ENCODE measurements at regions not wholly inside any gene's neighbourhood (a gene's known extent, or its start where the extent isn't known, plus 50 kb on each side); places are given as distances from the start of the nearest gene placed in this dataset.
"Not testable (repeated sequence)": the region's sequence is repeated elsewhere in the genome, so short reads cannot be mapped to it uniquely, and the experiment has no call there.

DNA sequence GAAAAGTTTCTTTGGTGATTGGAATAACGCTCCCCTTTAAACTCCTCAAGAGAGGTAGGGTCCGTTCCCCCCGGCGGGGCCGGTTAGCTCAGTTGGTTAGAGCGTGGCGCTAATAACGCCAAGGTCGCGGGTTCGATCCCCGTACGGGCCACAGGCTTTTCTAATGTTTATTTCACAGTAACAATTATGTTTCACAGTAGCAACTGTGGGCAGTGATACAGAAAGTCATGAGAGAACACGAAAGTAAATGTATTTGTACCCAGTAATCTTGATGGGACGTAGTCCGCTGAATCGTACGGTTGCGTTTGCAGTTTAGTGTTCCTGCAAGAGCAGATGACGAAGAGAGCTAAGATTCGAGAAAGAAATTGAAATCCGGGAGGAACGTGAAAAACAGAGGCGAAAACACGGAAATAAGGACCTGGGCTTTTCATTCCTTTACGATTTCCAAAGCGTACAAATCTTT lies 505.5 kb downstream of the PRIM2 start:
- Histone ChIP-seq H3K9me3 (replicated peaks in 1 of 2; ENCODE audit: control insufficient read depth in 1 of 2, insufficient read depth in 1 of 2, low read length in 2 of 2) (peaks cover 0 to 9% of the 10 kb centered on the region in 2 donors), H3K4me3 (replicated peaks in 1 of 3; ENCODE audit: low read depth in 2 of 3, low read length in 3 of 3) (no peak overlapping the region), H3K79me2 (ENCODE audit: insufficient read depth, low read length) (no peaks in the 10 kb centered on the region), H3K36me3 (replicated peaks in 1 of 2; ENCODE audit: control insufficient read depth in 1 of 2, insufficient read depth in 2 of 2, low read length in 2 of 2) (no peaks in the 10 kb centered on the region), H3K27ac (ENCODE audit: low read depth in 1 of 2, low read length in 2 of 2) (no peak overlapping the region), H4K20me1 (ENCODE audit: insufficient read depth, low read length) (no peaks in the 10 kb centered on the region), H2AFZ (ENCODE audit: insufficient read depth, low read depth, low read length, poor library complexity, severe bottlenecking) (no peak overlapping the region), H3K9ac (ENCODE audit: insufficient read depth, low read length, poor library complexity, severe bottlenecking) (no peak overlapping the region), H3K4me2 (replicated peaks; ENCODE audit: extremely low read depth, low read length, poor library complexity, severe bottlenecking) (no peak overlapping the region), H3K27me3 (ENCODE audit: control insufficient read depth in 2 of 2, insufficient read depth in 2 of 2, low read length in 2 of 2) (peaks cover 9 to 16% of the 10 kb centered on the region in 2 donors), H3K4me1 (ENCODE audit: control insufficient read depth in 1 of 2, insufficient read depth in 2 of 2, low read length in 2 of 2) (no peaks in the 10 kb centered on the region)
- 25% methylated on average over 12 of the region's 27 CpGs for WGBS (ENCODE audit: insufficient coverage)
- peaks cover 2 to 4% of the 10 kb centered on the region in 2 donors for H3K36me3 Mint-ChIP-seq
- H3K27ac Mint-ChIP-seq, result no peak overlapping the region
- no peak for DNase-seq
- H3K4me3 Mint-ChIP-seq, result peak overlapping the region in 1 of 2 donors; percentile 74
- H3K9me3 Mint-ChIP-seq, result peaks cover 7 to 26% (median 19%) of the 10 kb centered on the region in 7 donors
- TF ChIP-seq, protein P1, sequence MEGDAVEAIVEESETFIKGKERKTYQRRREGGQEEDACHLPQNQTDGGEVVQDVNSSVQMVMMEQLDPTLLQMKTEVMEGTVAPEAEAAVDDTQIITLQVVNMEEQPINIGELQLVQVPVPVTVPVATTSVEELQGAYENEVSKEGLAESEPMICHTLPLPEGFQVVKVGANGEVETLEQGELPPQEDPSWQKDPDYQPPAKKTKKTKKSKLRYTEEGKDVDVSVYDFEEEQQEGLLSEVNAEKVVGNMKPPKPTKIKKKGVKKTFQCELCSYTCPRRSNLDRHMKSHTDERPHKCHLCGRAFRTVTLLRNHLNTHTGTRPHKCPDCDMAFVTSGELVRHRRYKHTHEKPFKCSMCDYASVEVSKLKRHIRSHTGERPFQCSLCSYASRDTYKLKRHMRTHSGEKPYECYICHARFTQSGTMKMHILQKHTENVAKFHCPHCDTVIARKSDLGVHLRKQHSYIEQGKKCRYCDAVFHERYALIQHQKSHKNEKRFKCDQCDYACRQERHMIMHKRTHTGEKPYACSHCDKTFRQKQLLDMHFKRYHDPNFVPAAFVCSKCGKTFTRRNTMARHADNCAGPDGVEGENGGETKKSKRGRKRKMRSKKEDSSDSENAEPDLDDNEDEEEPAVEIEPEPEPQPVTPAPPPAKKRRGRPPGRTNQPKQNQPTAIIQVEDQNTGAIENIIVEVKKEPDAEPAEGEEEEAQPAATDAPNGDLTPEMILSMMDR (IDR thresholded peaks at IDR 0.05), result no peak
- intact Hi-C loops (cut with micrococcal nuclease), result no loop called here
- H3K4me1 Mint-ChIP-seq, result no peaks in the 10 kb centered on the region
- H3K27me3 Mint-ChIP-seq (ENCODE audit: low read depth in 3 of 3), result peaks cover 27 to 40% (median 28%) of the 10 kb centered on the region in 3 donors

DNA sequence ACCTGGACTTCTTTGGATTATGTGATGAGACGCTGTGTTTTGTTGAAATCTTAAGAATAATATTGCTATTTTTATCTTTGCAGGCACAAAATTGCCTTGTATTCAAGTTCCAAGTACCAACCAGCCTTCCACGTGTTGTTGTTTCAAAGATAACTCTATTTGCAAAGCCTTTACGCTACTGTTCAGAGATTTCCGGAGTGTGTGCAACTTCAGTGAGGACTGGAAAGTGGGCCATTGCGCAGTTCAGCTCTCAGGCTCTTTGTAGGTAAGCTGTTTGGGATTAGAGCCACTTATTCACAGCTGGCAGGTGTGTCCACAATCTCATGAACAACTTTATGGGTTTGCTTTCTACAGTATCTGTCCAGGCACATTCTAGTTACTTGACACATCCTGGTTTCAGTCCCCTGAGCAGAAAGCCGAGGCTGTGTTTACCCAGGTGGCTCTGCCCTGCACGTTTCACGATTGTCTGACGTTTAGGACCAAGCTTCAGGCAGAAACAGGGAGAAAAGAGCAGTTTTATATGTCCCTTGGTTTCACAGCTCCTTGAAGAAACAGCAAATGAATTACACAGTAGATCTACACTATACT lies 520.3 kb downstream of the PRIM2 start:
- not testable (repeated sequence) for H3K36me3 Mint-ChIP-seq; H3K27me3 Mint-ChIP-seq (ENCODE audit: low read depth in 3 of 3)

DNA sequence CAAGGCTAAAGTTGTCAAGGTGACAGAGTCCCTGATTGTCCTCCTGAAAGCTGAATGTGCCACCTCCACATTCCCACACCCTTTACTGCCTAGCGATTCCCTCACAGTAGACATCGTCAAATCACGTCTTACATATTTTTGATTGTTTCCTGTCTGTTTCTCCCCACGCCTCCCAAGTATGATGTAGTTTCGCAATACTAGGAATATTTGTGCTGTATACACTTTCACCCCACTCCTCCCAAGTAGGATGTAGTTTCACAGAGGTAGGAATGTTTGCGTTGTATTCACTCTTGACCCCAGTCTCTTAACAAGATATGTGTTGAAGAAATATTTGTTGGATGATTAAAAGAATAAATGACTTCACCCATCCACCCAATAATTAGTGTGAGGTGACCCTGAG lies 524.1 kb downstream of the PRIM2 start:
- DNase-seq; H3K27ac Mint-ChIP-seq; H3K9me3 Mint-ChIP-seq; intact Hi-C loops (cut with micrococcal nuclease); H3K4me1 ChIP-seq (ENCODE audit: control insufficient read depth in 1 of 2, insufficient read depth in 2 of 2, low read length in 2 of 2); H3K27me3 Mint-ChIP-seq (ENCODE audit: low read depth in 3 of 3); H3K4me1 Mint-ChIP-seq; H4K20me1 ChIP-seq (ENCODE audit: insufficient read depth, low read length); H3K4me3 ChIP-seq (replicated peaks in 1 of 3; ENCODE audit: low read depth in 2 of 3, low read length in 3 of 3); H3K27me3 ChIP-seq (ENCODE audit: control insufficient read depth in 2 of 2, insufficient read depth in 2 of 2, low read length in 2 of 2); H2AFZ ChIP-seq (ENCODE audit: insufficient read depth, low read depth, low read length, poor library complexity, severe bottlenecking); H3K36me3 ChIP-seq (replicated peaks in 1 of 2; ENCODE audit: control insufficient read depth in 1 of 2, insufficient read depth in 2 of 2, low read length in 2 of 2); H3K4me2 ChIP-seq (replicated peaks; ENCODE audit: extremely low read depth, low read length, poor library complexity, severe bottlenecking); H3K4me3 Mint-ChIP-seq; H3K79me2 ChIP-seq (ENCODE audit: insufficient read depth, low read length); H3K36me3 Mint-ChIP-seq; H3K9ac ChIP-seq (ENCODE audit: insufficient read depth, low read length, poor library complexity, severe bottlenecking); H3K9me3 ChIP-seq (replicated peaks in 1 of 2; ENCODE audit: control insufficient read depth in 1 of 2, insufficient read depth in 1 of 2, low read length in 2 of 2); H3K27ac ChIP-seq (ENCODE audit: low read depth in 1 of 2, low read length in 2 of 2): not testable (repeated sequence)
- no CpG with 5 or more reads among the region's 6 CpGs for WGBS (ENCODE audit: insufficient coverage)

More for the DNA sequence above, 520.3 kb downstream of the PRIM2 start:
- H3K4me3 ChIP-seq (replicated peaks in 1 of 3; ENCODE audit: low read depth in 2 of 3, low read length in 3 of 3); H3K27ac Mint-ChIP-seq; H3K4me1 ChIP-seq (ENCODE audit: control insufficient read depth in 1 of 2, insufficient read depth in 2 of 2, low read length in 2 of 2); H3K4me3 Mint-ChIP-seq; H3K27me3 ChIP-seq (ENCODE audit: control insufficient read depth in 2 of 2, insufficient read depth in 2 of 2, low read length in 2 of 2); H4K20me1 ChIP-seq (ENCODE audit: insufficient read depth, low read length); H3K9ac ChIP-seq (ENCODE audit: insufficient read depth, low read length, poor library complexity, severe bottlenecking); intact Hi-C loops (cut with micrococcal nuclease); H2AFZ ChIP-seq (ENCODE audit: insufficient read depth, low read depth, low read length, poor library complexity, severe bottlenecking); DNase-seq; H3K27ac ChIP-seq (ENCODE audit: low read depth in 1 of 2, low read length in 2 of 2); H3K4me1 Mint-ChIP-seq; H3K36me3 ChIP-seq (replicated peaks in 1 of 2; ENCODE audit: control insufficient read depth in 1 of 2, insufficient read depth in 2 of 2, low read length in 2 of 2); H3K79me2 ChIP-seq (ENCODE audit: insufficient read depth, low read length); H3K9me3 Mint-ChIP-seq; H3K9me3 ChIP-seq (replicated peaks in 1 of 2; ENCODE audit: control insufficient read depth in 1 of 2, insufficient read depth in 1 of 2, low read length in 2 of 2); H3K4me2 ChIP-seq (replicated peaks; ENCODE audit: extremely low read depth, low read length, poor library complexity, severe bottlenecking): not testable (repeated sequence)
- 100% methylated on average over 1 of the region's 9 CpGs for WGBS (ENCODE audit: insufficient coverage)

DNA sequence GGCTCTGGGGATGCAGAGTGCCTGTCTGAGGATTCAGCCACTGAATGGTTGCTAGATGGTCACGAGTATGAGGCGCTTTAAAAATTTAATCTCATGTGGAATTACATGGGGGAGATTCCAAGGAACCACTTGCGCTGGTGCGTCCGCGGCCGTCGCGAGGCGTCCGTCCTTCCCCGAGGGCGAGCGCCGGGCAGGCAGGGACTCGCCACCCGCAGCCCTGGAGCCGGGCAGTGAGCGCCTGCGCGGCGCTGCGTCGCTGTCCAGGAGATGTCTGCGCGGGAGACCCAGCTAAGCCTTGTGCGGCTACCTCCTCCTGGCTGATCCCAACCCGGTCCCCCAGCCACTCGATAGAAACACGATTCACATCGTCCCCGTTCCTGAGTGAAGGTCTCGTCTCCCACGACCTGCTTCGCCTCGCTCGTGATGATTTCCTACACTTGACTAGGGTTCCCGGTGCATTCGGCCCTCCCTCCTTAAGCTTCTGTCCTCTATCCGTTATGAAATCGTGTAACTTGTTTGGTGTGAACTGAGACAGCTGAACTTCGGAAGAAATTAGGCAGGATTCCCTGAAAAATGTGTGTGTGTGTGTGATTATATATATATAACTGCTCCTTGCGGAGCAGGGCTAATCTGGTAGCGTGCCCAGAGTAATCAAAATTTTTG lies 536.4 kb downstream of the PRIM2 start:
- H3K9ac ChIP-seq (ENCODE audit: insufficient read depth, low read length, poor library complexity, severe bottlenecking); H3K4me1 ChIP-seq (ENCODE audit: control insufficient read depth in 1 of 2, insufficient read depth in 2 of 2, low read length in 2 of 2); intact Hi-C loops (cut with micrococcal nuclease); H3K79me2 ChIP-seq (ENCODE audit: insufficient read depth, low read length); H3K4me3 Mint-ChIP-seq; H2AFZ ChIP-seq (ENCODE audit: insufficient read depth, low read depth, low read length, poor library complexity, severe bottlenecking); H4K20me1 ChIP-seq (ENCODE audit: insufficient read depth, low read length); H3K4me3 ChIP-seq (replicated peaks in 1 of 3; ENCODE audit: low read depth in 2 of 3, low read length in 3 of 3); H3K4me1 Mint-ChIP-seq; H3K27ac ChIP-seq (ENCODE audit: low read depth in 1 of 2, low read length in 2 of 2); H3K36me3 ChIP-seq (replicated peaks in 1 of 2; ENCODE audit: control insufficient read depth in 1 of 2, insufficient read depth in 2 of 2, low read length in 2 of 2); DNase-seq; H3K4me2 ChIP-seq (replicated peaks; ENCODE audit: extremely low read depth, low read length, poor library complexity, severe bottlenecking); H3K36me3 Mint-ChIP-seq; H3K27me3 ChIP-seq (ENCODE audit: control insufficient read depth in 2 of 2, insufficient read depth in 2 of 2, low read length in 2 of 2); H3K27ac Mint-ChIP-seq; H3K9me3 Mint-ChIP-seq; H3K9me3 ChIP-seq (replicated peaks in 1 of 2; ENCODE audit: control insufficient read depth in 1 of 2, insufficient read depth in 1 of 2, low read length in 2 of 2): not testable (repeated sequence)
- WGBS (ENCODE audit: insufficient coverage), result 10% methylated on average over 20 of the region's 44 CpGs
- peaks cover 2 to 16% (median 7%) of the 10 kb centered on the region in 3 donors for H3K27me3 Mint-ChIP-seq (ENCODE audit: low read depth in 3 of 3)
